GM21390 (cell line): ENCODE measurements at regions not wholly inside any gene's neighbourhood (a gene's known extent, or its start where the extent isn't known, plus 50 kb on each side); places are given as distances from the start of the nearest gene placed in this dataset.
A peak's percentile ranks its signal among the peaks of the same experiment; 100 is the strongest.

Experiments used
- ATAC-seq: cut with Tn5 transposase; IDR thresholded peaks from one replicate; pipeline ENCODE4 v1.9.1; 2021; ENCODE audit not compliant: unreplicated experiment

- ATAC-seq = no peak
Observed at GRCh38 chr4:20351360-20352162, 99.9 kb downstream of the SLIT2 start.

GRCh38 chr4:20352163-20352431 lies 100.4 kb downstream of the SLIT2 start:
- ATAC-seq = no peak

- no peak for ATAC-seq
Observed at GRCh38 chr4:20353646-20354045, 101.9 kb downstream of the SLIT2 start.

- ATAC-seq = no peak
Observed at GRCh38 chr4:20354120-20354519, 102.4 kb downstream of the SLIT2 start.

- ATAC-seq = no peak
Observed at GRCh38 chr4:20356565-20356964, 104.9 kb downstream of the SLIT2 start.

GRCh38 chr4:20358110-20358509 lies 106.4 kb downstream of the SLIT2 start:
- no peak for ATAC-seq

- ATAC-seq = peak; percentile 82
Observed at GRCh38 chr4:20359692-20360091, 108.0 kb downstream of the SLIT2 start.

- ATAC-seq = no peak
Observed at GRCh38 chr4:20362148-20362547, 110.4 kb downstream of the SLIT2 start.

- ATAC-seq = no peak
Observed at GRCh38 chr4:20364969-20365368, 113.3 kb downstream of the SLIT2 start.

GRCh38 chr4:20367446-20367845 lies 115.7 kb downstream of the SLIT2 start:
- ATAC-seq = no peak

- no peak for ATAC-seq
Observed at GRCh38 chr4:20368926-20369325, 117.2 kb downstream of the SLIT2 start.

- no peak for ATAC-seq
Observed at GRCh38 chr4:20370274-20370673, 118.6 kb downstream of the SLIT2 start.

GRCh38 chr4:20376070-20376469 lies 124.4 kb downstream of the SLIT2 start:
- ATAC-seq = no peak

- ATAC-seq = no peak
Observed at GRCh38 chr4:20378181-20378580, 126.5 kb downstream of the SLIT2 start.

- no peak for ATAC-seq
Observed at GRCh38 chr4:20381005-20381404, 129.3 kb downstream of the SLIT2 start.

- no peak for ATAC-seq
Observed at GRCh38 chr4:20383283-20383682, 131.6 kb downstream of the SLIT2 start.

- ATAC-seq = no peak
Observed at GRCh38 chr4:20383969-20384368, 132.3 kb downstream of the SLIT2 start.

GRCh38 chr4:20384456-20384855 lies 132.8 kb downstream of the SLIT2 start:
- ATAC-seq = no peak

GRCh38 chr4:20386001-20386740 lies 134.5 kb downstream of the SLIT2 start:
- ATAC-seq = no peak

GRCh38 chr4:20386906-20387305 lies 135.2 kb downstream of the SLIT2 start:
- ATAC-seq = no peak

- ATAC-seq = no peak
Observed at GRCh38 chr4:20391198-20391597, 139.5 kb downstream of the SLIT2 start.

- no peak for ATAC-seq
Observed at GRCh38 chr4:20391912-20392311, 140.2 kb downstream of the SLIT2 start.
